Keratinocyte (primary cell): ENCODE measurements at regions not wholly inside any gene's neighbourhood (a gene's known extent, or its start where the extent isn't known, plus 50 kb on each side); places are given as distances from the start of the nearest gene placed in this dataset.

ENCODE experiments used
- DNase-seq: peaks from one replicate; pipeline ENCODE4 v3.0.0-alpha.2; 2011; ENCODE audit warnings: low read depth, missing footprints, low spot score
- FAIRE-seq: peaks from 2 replicates; lab custom pipeline; 2011; peaks lifted over from hg19 to GRCh38; lab: Jason Lieb, UNC
- H2AFZ ChIP-seq: 2 replicates; pipeline ENCODE4 v1.6.0; 2012; ENCODE audit warnings: low read length, control low read depth, inconsistent platforms; ENCODE audit not compliant: control insufficient read depth
- H3K27ac ChIP-seq: 2 replicates; pipeline ENCODE4 v1.5.1; 2011; ENCODE audit warnings: low read length; ENCODE audit not compliant: control insufficient read depth, insufficient read depth
- H3K27me3 ChIP-seq: 3 replicates; pipeline ENCODE4 v1.6.0; 2011; ENCODE audit warnings: low read length; ENCODE audit not compliant: control insufficient read depth, insufficient read depth; ENCODE audit errors: extremely low read depth
- H3K36me3 ChIP-seq, 2 experiments: 2 replicates in 1 of 2; 3 replicates in 1 of 2; pipeline ENCODE4 v1.5.1; 2011; ENCODE audit warnings: low read length in 2 of 2, mild to moderate bottlenecking in 1 of 2; ENCODE audit not compliant: control insufficient read depth in 2 of 2, insufficient read depth in 2 of 2; ENCODE audit errors: extremely low read depth in 1 of 2
- H3K4me1 ChIP-seq: 3 replicates; pipeline ENCODE4 v1.5.1; 2011; ENCODE audit warnings: low read length; ENCODE audit not compliant: control insufficient read depth, insufficient read depth; ENCODE audit errors: extremely low read depth
- H3K4me2 ChIP-seq: 3 replicates; pipeline ENCODE4 v1.6.0; 2011; ENCODE audit warnings: low read depth, low read length; ENCODE audit not compliant: control insufficient read depth, insufficient read depth; ENCODE audit errors: extremely low read depth
- H3K4me3 ChIP-seq, 3 experiments: fragments of 200-600 bp in 1 of 3; sonication (generic) in 1 of 3; 2 replicates in 2 of 3; 3 replicates in 1 of 3; pipeline ENCODE4 v1.5.1; 2011 to 2016; ENCODE audit warnings: low read length in 3 of 3, mild to moderate bottlenecking in 3 of 3, control low read depth in 2 of 3, inconsistent platforms in 1 of 3, low read depth in 1 of 3, mixed read lengths in 1 of 3, mixed run types in 1 of 3, moderate library complexity in 1 of 3; ENCODE audit not compliant: control insufficient read depth in 2 of 3, insufficient read depth in 2 of 3; ENCODE audit errors: extremely low read depth in 1 of 3
- H3K79me2 ChIP-seq: 2 replicates; pipeline ENCODE4 v1.6.0; 2012; ENCODE audit warnings: low read length; ENCODE audit not compliant: control insufficient read depth, insufficient read depth
- H3K9ac ChIP-seq: 3 replicates; pipeline ENCODE4 v1.6.0; 2011; ENCODE audit warnings: low read length; ENCODE audit not compliant: control insufficient read depth, insufficient read depth; ENCODE audit errors: extremely low read depth
- H3K9me1 ChIP-seq: 3 replicates; pipeline ENCODE4 v1.6.0; 2011; ENCODE audit warnings: low read length; ENCODE audit not compliant: control insufficient read depth, insufficient read depth; ENCODE audit errors: extremely low read depth
- H3K9me3 ChIP-seq: 2 replicates; pipeline ENCODE4 v1.5.1; 2012; ENCODE audit warnings: low read depth, low read length; ENCODE audit not compliant: control insufficient read depth
- H4K20me1 ChIP-seq: 3 replicates; pipeline ENCODE4 v1.6.0; 2011; ENCODE audit warnings: low read length; ENCODE audit not compliant: control insufficient read depth, insufficient read depth; ENCODE audit errors: extremely low read depth
- EZH2 ChIP-seq: IDR thresholded peaks from one replicate; pipeline ENCODE4 v1.6.1; 2012; ENCODE audit warnings: inconsistent platforms, mild to moderate bottlenecking, low read length, moderate library complexity
- dilution Hi-C: fragments of 300-500 bp; cut with MboI; formaldehyde crosslinking; loops from one replicate; pipeline ENCODE4 v1.7.0; 2020; ENCODE audit warnings: low sequenced_read_pairs; ENCODE audit not compliant: extremely low pct_ligation_motif_present
- TF ChIP-seq, protein P1 (sequence below), 3 experiments: IDR thresholded peaks in 1 of 3; conservative IDR thresholded peaks in 1 of 3; optimal IDR thresholded peaks in 1 of 3; 2 replicates in 2 of 3; 3 replicates in 1 of 3; pipeline versions ENCODE3 to v1.5.1; 2011; ENCODE audit warnings: low read length in 3 of 3, mild to moderate bottlenecking in 3 of 3, moderate library complexity in 2 of 3, control low read depth in 1 of 3, inconsistent platforms in 1 of 3; ENCODE audit not compliant: insufficient read depth in 2 of 3; ENCODE audit errors: extremely low read depth in 1 of 3

DNA sequence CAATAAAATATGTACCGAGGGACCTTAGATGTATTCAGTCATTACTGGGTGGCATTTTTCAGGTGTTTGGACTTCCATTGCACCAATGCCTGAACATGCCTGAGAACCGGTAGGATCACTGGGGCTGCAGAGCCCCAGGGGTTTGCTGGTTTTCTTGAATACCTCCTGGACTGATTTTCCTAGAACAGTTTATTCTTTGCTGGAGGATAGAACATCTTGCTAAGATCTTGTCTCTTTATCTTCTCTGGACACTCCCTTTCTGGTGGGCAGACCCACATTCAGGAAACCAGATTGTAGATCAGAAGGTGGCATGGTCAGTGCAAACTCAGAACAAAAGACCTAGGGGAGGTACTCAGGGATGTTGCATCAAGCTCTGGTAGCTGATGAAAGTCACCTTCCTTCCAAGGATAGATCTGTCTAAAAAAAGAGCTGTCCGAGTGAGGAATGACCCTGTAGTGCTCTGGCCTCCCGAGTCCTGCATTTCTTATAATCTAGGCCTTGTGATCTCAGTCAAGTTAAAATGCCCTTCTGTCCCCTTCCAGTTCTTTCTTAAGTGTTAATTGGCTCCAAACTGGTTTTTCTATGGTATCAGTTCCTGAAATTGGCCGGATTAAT lies 84.8 kb downstream of the CLDN34 start:
- no peak overlapping the region for H2AFZ ChIP-seq
- H4K20me1 ChIP-seq, result no peaks in the 10 kb centered on the region
- peaks cover 7% of the 10 kb centered on the region for H3K79me2 ChIP-seq
- no peak overlapping the region for H3K9ac ChIP-seq
- H3K27ac ChIP-seq, result peak overlapping the region; percentile 32
- peak overlapping the region; percentile 74 for H3K4me2 ChIP-seq
- H3K9me1 ChIP-seq, result no peaks in the 10 kb centered on the region
- peaks cover 31% of the 10 kb centered on the region for H3K4me1 ChIP-seq
- no peaks in the 10 kb centered on the region for H3K27me3 ChIP-seq
- no peaks in the 10 kb centered on the region for H3K36me3 ChIP-seq
- H3K9me3 ChIP-seq, result no peaks in the 10 kb centered on the region
- TF ChIP-seq, protein P1, sequence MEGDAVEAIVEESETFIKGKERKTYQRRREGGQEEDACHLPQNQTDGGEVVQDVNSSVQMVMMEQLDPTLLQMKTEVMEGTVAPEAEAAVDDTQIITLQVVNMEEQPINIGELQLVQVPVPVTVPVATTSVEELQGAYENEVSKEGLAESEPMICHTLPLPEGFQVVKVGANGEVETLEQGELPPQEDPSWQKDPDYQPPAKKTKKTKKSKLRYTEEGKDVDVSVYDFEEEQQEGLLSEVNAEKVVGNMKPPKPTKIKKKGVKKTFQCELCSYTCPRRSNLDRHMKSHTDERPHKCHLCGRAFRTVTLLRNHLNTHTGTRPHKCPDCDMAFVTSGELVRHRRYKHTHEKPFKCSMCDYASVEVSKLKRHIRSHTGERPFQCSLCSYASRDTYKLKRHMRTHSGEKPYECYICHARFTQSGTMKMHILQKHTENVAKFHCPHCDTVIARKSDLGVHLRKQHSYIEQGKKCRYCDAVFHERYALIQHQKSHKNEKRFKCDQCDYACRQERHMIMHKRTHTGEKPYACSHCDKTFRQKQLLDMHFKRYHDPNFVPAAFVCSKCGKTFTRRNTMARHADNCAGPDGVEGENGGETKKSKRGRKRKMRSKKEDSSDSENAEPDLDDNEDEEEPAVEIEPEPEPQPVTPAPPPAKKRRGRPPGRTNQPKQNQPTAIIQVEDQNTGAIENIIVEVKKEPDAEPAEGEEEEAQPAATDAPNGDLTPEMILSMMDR (optimal IDR thresholded peaks at IDR 0.05 in 1 of 3, IDR thresholded peaks at IDR 0.05 in 1 of 3, conservative IDR thresholded peaks at IDR 0.05 in 1 of 3; ENCODE audit: extremely low read depth in 1 of 3, insufficient read depth in 2 of 3, low read length in 3 of 3), result no peak
- TF ChIP-seq EZH2, result no peak
- peak; percentile 28 for DNase-seq
- peak; percentile 81 for FAIRE-seq
- no peak overlapping the region for H3K4me3 ChIP-seq
- dilution Hi-C loops, result no loop called here

DNA sequence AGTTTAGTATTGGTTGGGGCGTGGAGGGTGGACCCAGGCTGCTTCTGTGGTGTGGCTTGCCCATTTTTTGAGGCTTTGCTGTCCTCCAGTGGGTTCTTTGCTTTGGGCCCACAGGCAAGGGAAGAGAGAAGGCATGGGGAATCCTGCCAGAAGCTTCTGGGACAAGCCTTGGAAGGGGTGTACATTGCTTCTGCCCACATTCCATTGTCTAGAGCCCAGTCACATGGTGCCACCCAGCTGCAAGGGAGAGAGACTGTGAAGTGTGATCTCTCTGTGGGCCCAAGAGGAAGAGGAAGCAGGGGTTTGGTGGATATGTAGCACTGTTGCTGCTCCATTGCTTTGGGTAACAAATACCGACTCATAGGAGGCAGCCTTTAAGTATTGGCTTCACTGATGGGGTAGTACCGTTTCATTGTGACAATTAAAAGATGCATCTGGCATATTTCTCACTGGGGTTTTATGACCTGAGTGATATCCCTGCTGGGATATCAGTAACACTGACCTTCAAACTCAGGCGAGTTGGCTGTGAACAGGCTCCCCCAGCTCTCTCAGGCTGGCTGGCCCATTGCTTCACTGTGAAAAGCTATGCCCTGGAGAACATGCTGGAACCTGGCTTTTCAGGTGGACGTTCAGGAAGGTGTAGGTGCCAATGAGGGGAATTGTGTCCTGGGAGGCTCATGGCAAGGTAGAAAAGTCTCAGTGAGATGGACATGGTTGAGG lies 85.9 kb downstream of the CLDN34 start:
- Histone ChIP-seq H3K9me3 (no peaks in the 10 kb centered on the region), H3K36me3 (no peaks in the 10 kb centered on the region), H3K4me1 (peaks cover 31% of the 10 kb centered on the region), H3K27ac (no peak overlapping the region), H4K20me1 (no peaks in the 10 kb centered on the region), H3K27me3 (no peaks in the 10 kb centered on the region), H3K4me2 (peak overlapping the region; percentile 1), H3K9me1 (no peaks in the 10 kb centered on the region), H2AFZ (no peak overlapping the region), H3K79me2 (peaks cover 5% of the 10 kb centered on the region), H3K9ac (no peak overlapping the region), H3K4me3 (no peak overlapping the region)
- dilution Hi-C loops, result no loop called here
- FAIRE-seq (no peak), DNase-seq (no peak)
- TF ChIP-seq EZH2, result no peak
- TF ChIP-seq, protein P1 (optimal IDR thresholded peaks at IDR 0.05 in 1 of 3, IDR thresholded peaks at IDR 0.05 in 1 of 3, conservative IDR thresholded peaks at IDR 0.05 in 1 of 3; ENCODE audit: extremely low read depth in 1 of 3, insufficient read depth in 2 of 3, low read length in 3 of 3), result no peak
